ENCODE measurements at regions not wholly inside any gene's neighbourhood (a gene's known extent, or its start where the extent isn't known, plus 50 kb on each side); places are given as distances from the start of the nearest gene placed in this dataset.
"Not testable (repeated sequence)": the region's sequence is repeated elsewhere in the genome, so short reads cannot be mapped to it uniquely, and the experiment has no call there.

DNA sequence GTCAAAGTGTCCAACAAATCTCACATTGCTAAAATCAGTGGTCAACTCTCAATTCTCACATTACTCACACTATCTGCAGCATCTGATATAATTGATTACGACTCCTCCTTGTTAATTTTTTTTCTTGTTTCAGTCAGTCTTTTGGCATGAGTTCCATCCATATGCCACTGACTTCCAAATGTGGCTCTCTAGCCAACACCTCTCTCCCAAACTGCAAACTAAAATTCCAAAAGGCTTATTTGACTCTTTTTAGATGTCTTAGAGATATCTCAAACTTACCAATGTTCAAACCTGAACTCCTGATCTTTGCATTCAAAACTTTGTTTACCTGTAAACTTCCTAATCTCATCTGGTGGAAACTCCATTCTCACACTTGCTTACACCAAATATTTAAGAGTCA is 162.1 kb upstream of the ZNF658 start:
- TF ChIP-seq, protein P1, sequence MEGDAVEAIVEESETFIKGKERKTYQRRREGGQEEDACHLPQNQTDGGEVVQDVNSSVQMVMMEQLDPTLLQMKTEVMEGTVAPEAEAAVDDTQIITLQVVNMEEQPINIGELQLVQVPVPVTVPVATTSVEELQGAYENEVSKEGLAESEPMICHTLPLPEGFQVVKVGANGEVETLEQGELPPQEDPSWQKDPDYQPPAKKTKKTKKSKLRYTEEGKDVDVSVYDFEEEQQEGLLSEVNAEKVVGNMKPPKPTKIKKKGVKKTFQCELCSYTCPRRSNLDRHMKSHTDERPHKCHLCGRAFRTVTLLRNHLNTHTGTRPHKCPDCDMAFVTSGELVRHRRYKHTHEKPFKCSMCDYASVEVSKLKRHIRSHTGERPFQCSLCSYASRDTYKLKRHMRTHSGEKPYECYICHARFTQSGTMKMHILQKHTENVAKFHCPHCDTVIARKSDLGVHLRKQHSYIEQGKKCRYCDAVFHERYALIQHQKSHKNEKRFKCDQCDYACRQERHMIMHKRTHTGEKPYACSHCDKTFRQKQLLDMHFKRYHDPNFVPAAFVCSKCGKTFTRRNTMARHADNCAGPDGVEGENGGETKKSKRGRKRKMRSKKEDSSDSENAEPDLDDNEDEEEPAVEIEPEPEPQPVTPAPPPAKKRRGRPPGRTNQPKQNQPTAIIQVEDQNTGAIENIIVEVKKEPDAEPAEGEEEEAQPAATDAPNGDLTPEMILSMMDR (IDR thresholded peaks at IDR 0.05), result not testable (repeated sequence)
- not testable (repeated sequence) for TF ChIP-seq POLR2A (IDR thresholded peaks at IDR 0.05)

Measured in body of pancreas (tissue), 4 donors.